HepG2 (cell line): ENCODE measurements at regions not wholly inside any gene's neighbourhood (a gene's known extent, or its start where the extent isn't known, plus 50 kb on each side); places are given as distances from the start of the nearest gene placed in this dataset.
A peak's percentile ranks its signal among the peaks of the same experiment; 100 is the strongest.

ENCODE experiments used
- ATAC-seq: fragments of 200-7000 bp; cut with Tn5 transposase; 3 replicates; pipeline ENCODE4 v1.9.1; 2020; ENCODE audit warnings: mild to moderate bottlenecking, moderate library complexity
- BruUV-seq: library from RNA; stranded (reverse); fragments of 400-500 nt; replicated peaks from 2 replicates; lab custom pipeline; 2021; lab: Mats Ljungman, UMichigan
- CTCF ChIA-PET: fragments of 300-600 bp; formaldehyde crosslinking; extraction: SDS; loops from one replicate; lab custom pipeline; 2021; ENCODE audit warnings: low total read pairs, inconsistent platforms, low intra/inter-chr PET ratio; lab: Yijun Ruan, JAX
- POLR2A ChIA-PET: fragments of 350-600 bp; sonication (Branson Sonifier 250); formaldehyde crosslinking; loops from one replicate; lab custom pipeline; 2020; ENCODE audit warnings: antibody characterized with exemption, inconsistent platforms; lab: Yijun Ruan, JAX
- DNase-seq: peaks from one replicate; pipeline ENCODE4 v3.0.0-alpha.2; 2015; ENCODE audit warnings: low spot score
- FAIRE-seq: peaks from 3 replicates; lab custom pipeline; 2011; peaks lifted over from hg19 to GRCh38; lab: Jason Lieb, UNC
- H2AFZ ChIP-seq: one replicate; pipeline ENCODE4 v1.6.1; 2011; ENCODE audit warnings: low read length, inconsistent platforms
- H3K27ac ChIP-seq: fragments of 300-600 bp; 3 replicates; pipeline ENCODE4 v1.8.0; 2011; ENCODE audit warnings: mixed run types, mild to moderate bottlenecking, mixed read lengths, low read length, inconsistent platforms; ENCODE audit not compliant: insufficient read depth; ENCODE audit errors: extremely low read length
- H3K27me3 ChIP-seq, 2 experiments: fragments of 200-600 bp in 1 of 2; 2 replicates in 1 of 2; 3 replicates in 1 of 2; pipeline versions ENCODE4 v1.6.0 to v1.8.0; 2011; ENCODE audit warnings: low read length in 2 of 2, mild to moderate bottlenecking in 2 of 2, moderate library complexity in 2 of 2, inconsistent platforms in 1 of 2; ENCODE audit not compliant: insufficient read depth in 2 of 2, control insufficient read depth in 1 of 2
- H3K36me3 ChIP-seq, 2 experiments: fragments of 200-600 bp in 1 of 2; replicated peaks in 1 of 2; 2 replicates in 1 of 2; 3 replicates in 1 of 2; pipeline versions ENCODE4 v1.5.1 to v1.8.0; 2011; ENCODE audit warnings: low read length in 2 of 2, inconsistent platforms in 1 of 2; ENCODE audit not compliant: insufficient read depth in 2 of 2, control insufficient read depth in 1 of 2
- H3K4me1 ChIP-seq: 2 replicates; pipeline ENCODE4 v1.5.1; 2012; ENCODE audit warnings: low read length, inconsistent platforms; ENCODE audit not compliant: insufficient read depth
- H3K4me2 ChIP-seq: 2 replicates; pipeline ENCODE4 v1.6.0; 2011; ENCODE audit warnings: low read depth, low read length, inconsistent platforms
- H3K4me3 ChIP-seq, 3 experiments: fragments of 200-600 bp in 1 of 3; sonication (generic), shearing (Covaris generic) in 1 of 3; replicated peaks in 1 of 3; 2 replicates each; pipeline ENCODE4 v1.5.1; 2011 to 2016; ENCODE audit warnings: low read length in 3 of 3, inconsistent platforms in 2 of 3, low read depth in 2 of 3, mild to moderate bottlenecking in 2 of 3, control low read depth in 1 of 3, mixed read lengths in 1 of 3; ENCODE audit not compliant: insufficient read depth in 1 of 3
- H3K79me2 ChIP-seq: one replicate; pipeline ENCODE4 v1.6.1; 2011; ENCODE audit warnings: low read length, inconsistent platforms; ENCODE audit not compliant: insufficient read depth
- H3K9ac ChIP-seq: 2 replicates; pipeline ENCODE4 v1.6.0; 2011; ENCODE audit warnings: mild to moderate bottlenecking, low read depth, low read length, inconsistent platforms; ENCODE audit not compliant: insufficient read depth
- H3K9me3 ChIP-seq: 2 replicates; pipeline ENCODE4 v1.5.1; 2012; ENCODE audit warnings: mild to moderate bottlenecking, low read length
- H4K20me1 ChIP-seq: 2 replicates; pipeline ENCODE4 v1.6.0; 2011; ENCODE audit warnings: inconsistent platforms, mild to moderate bottlenecking, low read length, moderate library complexity; ENCODE audit not compliant: insufficient read depth
- CTCF ChIP-seq: sonication (generic); formaldehyde crosslinking; IDR thresholded peaks from 2 replicates; pipeline ENCODE4 v1.5.0; 2020; ENCODE audit warnings: mild to moderate bottlenecking, missing genetic modification reagents, moderate library complexity
- EZH2 ChIP-seq: conservative IDR thresholded peaks from 2 replicates; pipeline ENCODE4 v1.6.1; 2012; ENCODE audit warnings: mild to moderate bottlenecking, low read depth, low read length, moderate library complexity
- FOXO1 ChIP-seq: sonication (generic); formaldehyde crosslinking; IDR thresholded peaks from 2 replicates; pipeline ENCODE4 v1.4.0; 2020; ENCODE audit warnings: missing genetic modification reagents
- HMG20A ChIP-seq: IDR thresholded peaks from 2 replicates; pipeline ENCODE4 v1.6.1; 2016; ENCODE audit warnings: borderline replicate concordance
- PHF21A ChIP-seq: sonication (generic); formaldehyde crosslinking; IDR thresholded peaks from 2 replicates; pipeline ENCODE4 v1.5.0; 2020; ENCODE audit warnings: mild to moderate bottlenecking, missing genetic modification reagents
- PRPF4 ChIP-seq: fragments of 200-400 bp; formaldehyde crosslinking; IDR thresholded peaks from 2 replicates; pipeline ENCODE4 v1.6.1; 2016; ENCODE audit warnings: low read length, low read depth; ENCODE audit not compliant: poor library complexity, severe bottlenecking
- SMC3 ChIP-seq: IDR thresholded peaks from 2 replicates; pipeline ENCODE4 v1.6.1; 2011; ENCODE audit warnings: low read length, improper control_type of control experiment
- STAG1 ChIP-seq: sonication (generic); formaldehyde crosslinking; IDR thresholded peaks from 2 replicates; pipeline ENCODE4 v1.4.0; 2020; ENCODE audit warnings: missing genetic modification reagents
- ZMAT3 ChIP-seq: sonication (generic); formaldehyde crosslinking; conservative IDR thresholded peaks from 2 replicates; pipeline ENCODE4 v1.7.0; 2021; ENCODE audit warnings: missing genetic modification reagents
- ZNF552 ChIP-seq: sonication (generic); formaldehyde crosslinking; IDR thresholded peaks from 2 replicates; pipeline ENCODE4 v1.9.0; 2022; ENCODE audit warnings: missing genetic modification reagents, mild to moderate bottlenecking, borderline replicate concordance
- ZNF652 ChIP-seq: IDR thresholded peaks from 2 replicates; pipeline ENCODE4 v1.6.1; 2016; ENCODE audit warnings: low read depth, borderline replicate concordance
- ZNF740 ChIP-seq: sonication (generic); formaldehyde crosslinking; IDR thresholded peaks from 2 replicates; pipeline ENCODE4 v1.4.0; 2020; ENCODE audit warnings: missing genetic modification reagents
- ZNF768 ChIP-seq: sonication (generic); formaldehyde crosslinking; IDR thresholded peaks from 2 replicates; pipeline ENCODE4 v1.4.0; 2020; ENCODE audit warnings: missing genetic modification reagents
- WGBS: methylation state at CpG from one replicate; pipeline ENCODE4 v1.1.6; 2017; ENCODE audit warnings: low lambda C conversion rate; 5-methylcytosine and 5-hydroxymethylcytosine counted together
- in situ Hi-C: cut with HindIII; loops from 2 replicates; pipeline ENCODE4 v1.10.0; 2017; ENCODE audit warnings: low pct_unique_long_range_greater_than_20kb; ENCODE audit not compliant: extremely low pct_ligation_motif_present
- intact Hi-C: fragments of 100-400 bp; cut with micrococcal nuclease; formaldehyde crosslinking; loops from one replicate; pipeline ENCODE4 v1.10.0; 2022; ENCODE audit not compliant: unreplicated experiment

GRCh38 chr18:40159141-40160017 lies 1795.7 kb upstream of the PIK3C3 start:
- DNase-seq (peak; percentile 35), ATAC-seq (peak; percentile 77), FAIRE-seq (no peak)
- CTCF ChIA-PET = no interaction called here
- BruUV-seq = no TSS peak
- Histone ChIP-seq H3K27ac (no peak overlapping the region), H3K4me2 (no peak overlapping the region), H3K9me3 (no peaks in the 10 kb centered on the region), H3K9ac (no peak overlapping the region), H3K36me3 (no peaks in the 10 kb centered on the region), H3K4me3 (no peak overlapping the region), H4K20me1 (no peaks in the 10 kb centered on the region), H3K79me2 (no peaks in the 10 kb centered on the region), H3K27me3 (no peaks in the 10 kb centered on the region), H3K4me1 (no peaks in the 10 kb centered on the region), H2AFZ (no peak overlapping the region)
- intact Hi-C loops = no loop called here
- TF ChIP-seq PRPF4 = no peak
- TF ChIP-seq ZNF652 (CRISPR knock-in tag) = no peak
- peak; percentile 72 for TF ChIP-seq STAG1 (CRISPR knock-in tag)
- TF ChIP-seq ZMAT3 = no peak
- no peak for TF ChIP-seq ZNF552 (CRISPR knock-in tag)
- no peak for TF ChIP-seq ZNF740 (CRISPR knock-in tag)
- no peak for TF ChIP-seq EZH2
- TF ChIP-seq CTCF (CRISPR knock-in tag) = peak; percentile 48
- no peak for TF ChIP-seq ZNF768
- TF ChIP-seq FOXO1 (CRISPR knock-in tag) = no peak
- no peak for TF ChIP-seq HMG20A (CRISPR knock-in tag)
- TF ChIP-seq SMC3 = peak; percentile 46
- TF ChIP-seq PHF21A (CRISPR knock-in tag) = no peak
- in situ Hi-C loops = no loop called here
- POLR2A ChIA-PET = no interaction called here
- 1% methylated on average over 5 of the region's 5 CpGs for WGBS
